ENCODE measurements at regions not wholly inside any gene's neighbourhood (a gene's known extent, or its start where the extent isn't known, plus 50 kb on each side); places are given as distances from the start of the nearest gene placed in this dataset.
"Not testable (repeated sequence)": the region's sequence is repeated elsewhere in the genome, so short reads cannot be mapped to it uniquely, and the experiment has no call there.

DNA sequence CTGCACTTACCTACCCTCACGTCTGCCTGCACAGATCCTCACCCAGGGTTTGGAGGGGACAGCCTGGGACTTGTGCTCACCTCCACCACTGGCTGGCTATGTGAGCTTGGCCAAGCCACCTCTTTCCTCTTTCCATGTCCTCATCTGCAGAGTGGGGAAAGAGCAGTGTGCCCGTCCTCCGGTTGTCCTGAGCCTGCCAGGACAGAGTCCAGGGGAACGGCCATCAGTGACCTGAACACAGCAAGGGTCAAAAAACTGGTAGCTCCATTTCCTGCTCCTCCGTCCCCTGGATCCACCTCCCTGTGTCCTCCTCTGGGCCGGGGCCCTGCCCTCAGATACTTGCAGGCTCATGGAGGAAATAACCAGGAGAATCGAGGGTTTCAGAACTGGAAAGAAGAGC is 187.7 kb downstream of the OLFM1 start:
- DNase-seq (ENCODE audit: low read depth) = no peak

DNA sequence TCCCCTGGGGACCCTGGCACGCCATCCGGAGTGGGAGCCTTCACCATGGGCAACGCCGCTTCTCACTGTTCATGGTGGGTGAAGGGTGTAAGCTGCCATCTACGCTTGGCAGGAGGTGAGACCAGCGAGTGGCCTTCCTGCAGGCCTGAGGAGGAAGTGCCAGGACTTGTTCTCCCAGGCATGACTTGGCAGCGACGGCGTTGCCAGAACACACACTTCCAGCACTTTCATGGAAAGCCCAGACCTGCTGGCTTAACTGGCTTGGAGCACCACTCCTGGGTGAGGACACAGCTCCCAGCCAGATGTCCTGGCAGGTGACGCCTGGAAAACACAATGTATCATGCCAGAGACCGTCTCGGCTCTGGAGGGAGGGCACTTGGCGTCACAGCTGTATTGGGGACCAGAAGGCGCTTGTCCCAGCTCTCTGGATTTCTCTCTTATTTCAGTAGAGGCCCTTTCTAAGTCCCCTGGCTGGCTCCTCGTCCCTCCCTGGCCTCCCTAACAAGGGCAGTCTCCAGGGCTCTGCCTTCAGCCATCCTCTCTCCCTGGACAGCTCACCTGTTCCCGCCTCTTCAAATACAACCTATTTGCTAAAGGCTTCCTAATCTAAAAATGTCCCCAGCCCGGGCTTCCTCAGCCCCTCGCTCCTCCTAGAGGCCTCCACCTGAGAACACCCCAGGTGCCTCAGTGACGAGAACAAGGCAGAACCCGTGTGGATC is 188.3 kb downstream of the OLFM1 start:
- no peak for DNase-seq (ENCODE audit: low read depth)

DNA sequence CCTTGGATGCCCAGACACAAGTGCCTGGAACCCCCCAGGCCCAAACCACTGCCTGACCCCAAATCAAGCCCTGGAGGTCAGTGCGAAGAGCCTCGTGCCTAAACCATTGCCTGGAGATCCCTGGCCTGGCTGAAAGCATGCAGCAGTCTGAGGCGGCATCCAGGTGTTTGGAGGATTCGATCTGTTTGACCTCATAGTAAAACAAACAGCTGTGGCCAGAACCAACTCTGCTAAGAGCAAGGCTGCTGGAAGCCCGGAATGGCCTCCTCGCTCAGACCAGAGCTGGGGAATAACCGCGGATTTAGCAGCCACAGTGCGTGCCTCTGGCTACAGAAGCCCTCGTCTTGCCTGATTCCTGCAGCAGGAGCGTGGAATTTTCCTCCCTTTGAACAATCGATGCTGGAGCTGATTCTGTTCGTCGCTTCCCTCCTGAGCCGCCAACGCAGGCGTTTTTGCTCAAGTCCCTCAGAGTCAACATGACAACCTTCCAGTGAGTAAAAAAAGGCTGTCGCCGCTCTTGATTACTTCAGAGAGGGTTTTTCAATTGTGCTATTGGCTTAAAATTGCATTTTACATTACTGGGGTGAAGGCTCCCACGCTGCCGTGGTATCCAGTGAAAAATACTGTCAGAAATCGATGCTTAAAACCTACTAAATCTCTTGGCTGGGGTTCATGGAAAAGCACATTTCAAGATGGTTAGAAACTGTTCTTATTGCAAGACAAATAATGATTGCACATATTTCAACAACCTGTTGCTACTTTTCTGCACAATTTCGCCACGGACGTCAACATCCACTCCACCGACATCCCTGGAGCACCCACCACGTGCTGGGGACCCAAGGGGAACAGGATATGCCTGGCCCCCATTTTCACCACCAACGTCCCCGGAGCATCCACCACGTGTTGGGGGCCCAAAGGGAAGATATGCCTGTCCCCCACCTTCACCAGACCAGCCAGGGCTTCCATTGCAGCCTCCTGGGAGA is 190.0 kb downstream of the OLFM1 start:
- DNase-seq (ENCODE audit: low read depth) = no peak

DNA sequence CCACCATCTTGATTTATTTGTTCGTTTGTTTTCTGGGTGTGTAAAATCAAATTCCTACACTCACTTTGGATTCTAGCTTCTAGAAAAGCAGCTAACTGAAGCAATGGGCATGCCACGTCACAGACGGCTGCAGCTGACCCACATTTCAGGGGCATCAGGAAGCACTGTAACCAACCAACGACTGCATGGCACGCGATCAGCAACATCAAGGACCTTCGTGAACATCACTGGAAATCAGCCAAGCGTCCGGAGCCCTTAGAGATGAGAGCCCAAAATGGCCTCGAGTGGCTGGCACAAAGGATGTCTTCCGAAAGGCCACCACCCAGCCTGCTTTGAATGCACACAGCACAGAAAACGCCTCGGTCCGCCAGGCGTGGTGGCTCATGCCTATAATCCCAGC is 191.1 kb downstream of the OLFM1 start:
- DNase-seq (ENCODE audit: low read depth) = no peak

DNA sequence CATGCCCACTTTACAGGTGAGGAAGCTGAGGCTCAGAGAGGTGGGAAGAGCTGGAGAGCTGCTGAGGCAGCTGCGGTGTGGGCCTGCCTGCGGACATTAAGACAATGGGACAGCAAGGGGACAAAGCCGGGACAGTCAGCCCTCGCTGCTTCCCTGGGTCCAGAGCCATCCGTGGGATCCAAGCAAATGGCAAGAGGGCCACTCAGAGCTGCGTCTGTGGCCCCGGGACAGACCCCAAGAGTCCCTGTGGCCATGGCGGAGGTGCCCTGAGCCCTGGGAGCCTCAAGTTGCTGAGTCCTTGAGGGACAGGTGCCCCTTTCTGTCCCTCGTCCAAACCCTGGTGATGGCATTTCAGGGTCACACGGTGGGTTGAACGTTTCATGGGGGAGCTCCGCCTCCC is 191.9 kb downstream of the OLFM1 start:
- DNase-seq (ENCODE audit: low read depth) = no peak

DNA sequence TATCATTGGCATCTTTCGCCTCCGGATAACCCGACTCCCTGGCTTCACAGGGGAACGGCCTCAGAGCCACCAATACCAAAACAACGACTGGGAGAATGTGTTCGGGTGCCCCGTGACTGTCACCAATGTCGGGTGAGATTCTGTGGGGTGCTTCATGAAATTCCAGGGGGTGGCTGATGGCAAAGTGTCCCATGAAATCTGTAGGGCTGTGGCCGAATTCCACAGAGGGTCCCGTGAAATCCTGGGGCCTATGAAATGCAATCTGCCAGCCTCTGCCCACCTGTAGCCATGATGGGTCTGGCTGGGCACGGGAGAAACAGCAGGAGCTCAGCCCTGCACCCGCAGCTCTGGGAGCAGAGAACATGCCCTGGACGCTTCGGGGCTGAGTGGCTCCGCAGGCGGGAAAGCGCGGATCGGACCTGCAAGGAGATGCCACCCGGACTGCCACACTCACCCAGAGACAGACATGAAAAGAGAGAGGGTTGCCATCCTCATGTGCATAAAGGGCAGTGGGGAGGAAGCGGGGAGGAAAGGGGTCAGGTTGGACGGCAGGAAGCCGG is 192.4 kb downstream of the OLFM1 start:
- no peak for DNase-seq (ENCODE audit: low read depth)

DNA sequence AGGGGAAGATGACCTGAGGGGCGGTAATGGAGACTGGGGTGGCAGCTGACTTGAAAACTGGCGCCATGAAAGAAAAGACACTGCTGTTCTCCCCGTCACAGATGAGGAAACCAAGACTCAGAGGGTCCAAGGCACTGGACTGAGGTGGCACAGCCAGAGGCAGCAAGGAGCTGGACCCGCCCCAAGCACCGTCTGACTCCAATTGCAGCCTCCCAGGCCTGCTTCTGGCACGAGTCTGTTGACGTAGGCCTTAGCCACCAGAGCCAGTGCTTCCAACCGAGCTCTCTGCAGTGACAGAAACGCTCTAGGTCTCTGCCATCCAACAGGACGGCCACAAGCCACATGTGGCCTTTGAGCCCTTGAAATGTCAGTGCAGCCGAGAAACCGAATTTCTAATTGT is 193.2 kb downstream of the OLFM1 start:
- no peak for DNase-seq (ENCODE audit: low read depth)

DNA sequence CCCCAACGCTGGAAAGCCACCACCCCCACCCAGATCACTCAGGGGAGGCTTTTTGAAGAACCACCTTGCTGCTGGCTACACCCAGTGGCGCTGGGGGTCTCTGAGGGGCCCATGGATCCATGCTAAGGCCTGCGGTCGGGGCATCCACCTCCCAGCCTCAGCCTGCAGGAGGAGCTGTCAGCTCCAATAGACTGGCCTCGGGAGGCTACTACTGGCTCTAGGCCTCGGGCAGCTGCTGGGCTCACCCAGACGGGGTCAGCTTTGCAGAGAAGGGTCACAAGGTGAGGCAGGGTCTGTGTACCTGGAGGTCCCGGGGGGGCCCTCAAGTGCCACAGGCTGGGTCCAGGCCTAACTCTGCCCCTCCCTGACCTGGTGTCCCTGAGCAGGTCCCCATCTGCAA is 193.7 kb downstream of the OLFM1 start:
- DNase-seq (ENCODE audit: low read depth) = no peak

DNA sequence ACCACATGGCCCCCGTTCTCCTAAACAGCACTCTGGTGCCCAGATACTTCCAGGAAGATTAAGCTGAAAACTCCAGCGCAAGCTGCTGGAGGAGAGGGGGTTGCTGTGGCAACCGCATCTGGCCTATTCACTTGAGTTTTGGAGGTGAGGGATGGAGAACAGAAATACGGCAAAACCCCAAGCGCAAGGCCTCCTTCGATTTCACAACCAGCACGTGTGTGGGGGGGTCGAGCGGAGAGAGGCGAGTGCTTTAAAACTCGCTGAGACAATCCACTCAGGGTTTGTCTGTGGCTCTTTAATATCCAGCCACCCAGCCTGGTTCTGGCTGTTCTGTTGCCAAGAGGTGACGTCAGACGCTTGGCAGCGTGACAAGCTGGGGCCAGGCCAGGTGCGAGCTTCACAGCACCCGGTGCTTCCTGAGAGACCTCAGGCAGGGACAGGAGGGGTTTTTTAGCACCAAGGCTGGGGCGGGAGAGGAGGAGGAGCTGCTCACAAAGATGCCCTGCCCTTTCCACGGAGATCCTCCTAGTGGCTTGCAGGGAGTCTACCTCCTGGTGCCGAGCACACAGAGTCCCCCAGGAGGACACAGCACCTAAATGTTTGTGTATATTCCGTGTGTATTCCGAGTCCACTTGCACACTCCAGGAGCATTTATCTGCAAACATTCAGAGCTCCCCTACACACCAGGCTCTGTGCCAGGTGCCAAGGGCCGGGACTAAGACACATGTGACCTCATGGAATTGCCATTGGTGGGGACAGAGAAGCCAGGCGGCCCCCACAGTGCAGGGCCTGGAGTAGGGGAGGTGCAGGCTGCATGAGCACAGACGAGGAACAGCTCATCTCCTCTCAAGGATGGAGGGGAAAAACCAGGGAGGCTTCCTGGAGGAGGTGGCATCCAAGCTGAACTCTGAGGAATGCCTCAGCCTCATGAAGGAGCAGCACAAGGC is 194.6 kb downstream of the OLFM1 start:
- no peak for DNase-seq (ENCODE audit: low read depth)

DNA sequence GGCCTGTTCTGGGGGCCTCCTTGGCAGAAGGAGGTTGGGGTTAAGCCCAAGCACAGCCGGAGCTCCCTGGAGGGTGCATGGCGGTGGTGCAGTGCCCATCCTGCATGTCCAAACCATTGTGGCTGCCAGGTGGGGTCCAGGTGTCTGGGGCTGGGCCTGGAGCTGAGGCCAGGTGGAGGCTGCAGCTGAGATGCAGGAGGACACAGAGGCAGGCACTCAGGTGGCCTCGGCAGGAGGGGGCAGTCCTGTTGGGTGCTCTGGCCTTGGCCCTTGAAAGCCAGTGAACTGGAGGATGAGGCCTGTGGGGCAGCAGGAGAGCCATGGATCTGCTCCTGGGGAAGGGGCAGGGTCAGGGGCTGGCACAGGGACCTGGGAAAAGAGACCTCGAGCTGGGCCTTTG is 195.3 kb downstream of the OLFM1 start:
- no peak for DNase-seq (ENCODE audit: low read depth)

DNA sequence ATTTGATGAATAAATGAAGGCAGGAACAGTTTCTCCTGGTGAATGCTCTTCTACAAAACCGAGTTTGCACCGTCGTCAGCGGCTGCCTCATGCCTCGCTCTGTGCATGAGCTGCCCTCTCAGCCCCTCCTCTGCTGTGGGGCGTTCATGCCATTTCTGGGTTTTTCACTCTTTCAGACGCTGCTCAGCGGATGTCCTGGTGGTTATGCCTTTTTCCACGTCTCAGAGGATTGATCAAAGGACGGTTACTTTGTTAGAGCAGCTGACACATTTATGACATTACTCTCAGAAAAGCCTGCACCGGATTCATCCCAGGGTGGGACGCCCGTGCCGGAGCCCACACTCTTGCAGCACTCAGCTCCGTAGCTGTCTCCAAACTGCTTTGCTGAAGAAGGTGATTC is 195.9 kb upstream of the PPP1R26 start:
- no peak for DNase-seq (ENCODE audit: low read depth)

DNA sequence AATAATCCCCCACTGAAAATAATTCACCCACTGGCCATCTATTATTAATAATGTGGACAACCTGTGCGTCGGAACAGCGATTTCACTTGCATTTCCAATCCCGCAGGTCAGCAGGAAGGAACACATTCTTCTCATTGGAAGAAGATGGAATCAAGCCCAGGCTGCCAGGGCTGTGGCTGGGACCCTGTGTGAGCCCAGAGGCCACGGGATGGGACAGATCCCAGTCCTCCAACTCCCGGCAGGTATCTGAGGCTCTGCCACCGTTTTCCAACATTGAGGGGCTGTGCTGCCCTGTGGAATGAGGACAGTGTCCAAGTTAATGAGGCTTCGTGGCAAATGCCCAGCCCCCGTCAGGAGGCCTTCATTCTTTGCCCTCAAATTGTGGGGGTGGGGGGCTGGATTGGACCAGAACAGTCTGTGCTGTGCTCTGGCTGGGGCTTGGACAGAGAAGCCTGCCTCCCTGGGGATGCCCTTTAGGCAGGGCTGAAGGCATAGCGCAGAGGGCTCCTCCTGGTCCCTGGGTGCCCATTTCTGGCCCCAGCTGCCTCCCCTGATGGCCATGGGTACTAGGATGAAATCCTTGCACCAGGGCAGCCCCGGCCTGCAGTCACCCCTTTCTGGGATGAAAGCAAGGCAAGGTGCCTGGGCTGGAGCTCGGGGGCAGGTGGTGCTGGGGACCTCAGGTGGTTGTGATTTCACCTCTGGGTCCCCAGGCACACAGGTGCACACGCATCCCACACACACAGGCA is 195.0 kb upstream of the PPP1R26 start:
- no peak for DNase-seq (ENCODE audit: low read depth)

DNA sequence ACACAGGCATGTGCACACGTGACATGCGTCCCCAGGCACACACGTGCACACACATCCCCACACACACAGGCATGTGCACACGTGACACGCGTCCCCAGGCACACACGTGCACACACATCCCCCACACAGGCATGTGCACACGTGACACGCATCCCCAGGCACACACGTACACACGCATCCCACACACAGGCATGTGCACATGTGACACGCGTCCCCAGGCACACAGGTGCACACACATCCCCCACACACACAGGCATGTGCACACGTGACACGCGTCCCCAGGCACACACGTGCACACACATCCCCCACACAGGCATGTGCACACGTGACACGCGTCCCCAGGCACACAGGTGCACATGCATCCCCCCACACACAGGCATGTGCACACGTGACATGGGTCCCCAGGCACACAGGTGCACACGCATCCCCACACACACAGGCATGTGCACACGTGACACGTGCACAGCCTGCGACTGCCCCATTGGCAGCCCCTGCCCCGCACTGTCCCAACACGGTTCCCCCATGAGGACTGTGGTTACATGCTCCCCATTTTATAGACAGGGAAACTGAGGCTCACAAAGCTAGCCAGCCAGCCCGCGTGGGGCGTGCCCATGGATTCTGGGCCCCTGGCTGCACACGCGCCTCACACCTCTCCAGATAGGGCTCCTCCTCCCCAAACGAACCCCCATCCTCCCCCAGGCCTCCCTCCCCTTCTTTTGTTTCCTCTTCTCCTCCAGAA is 193.2 kb upstream of the PPP1R26 start:
- not testable (repeated sequence) for DNase-seq (ENCODE audit: low read depth)

DNA sequence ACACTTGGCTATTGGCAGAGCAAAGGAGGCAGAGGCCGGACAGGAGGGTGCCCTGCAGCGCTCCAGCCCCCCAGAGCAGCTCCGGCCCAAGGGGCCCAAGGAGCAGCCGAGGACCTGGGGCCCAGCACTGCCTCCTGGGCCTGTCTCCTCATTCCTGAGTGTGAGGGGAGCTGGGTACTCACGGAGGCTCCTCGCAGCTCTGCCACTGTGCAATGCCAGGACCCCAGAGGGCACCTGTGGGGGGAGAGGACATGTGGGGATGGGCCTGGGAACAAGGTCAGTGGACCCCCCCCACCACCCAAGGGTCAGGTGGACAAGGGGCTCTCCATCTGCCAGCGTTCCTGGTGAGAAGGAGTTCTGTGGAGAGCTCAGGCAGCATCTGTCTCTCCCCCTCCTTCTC is 192.6 kb upstream of the PPP1R26 start:
- no peak for DNase-seq (ENCODE audit: low read depth)

DNA sequence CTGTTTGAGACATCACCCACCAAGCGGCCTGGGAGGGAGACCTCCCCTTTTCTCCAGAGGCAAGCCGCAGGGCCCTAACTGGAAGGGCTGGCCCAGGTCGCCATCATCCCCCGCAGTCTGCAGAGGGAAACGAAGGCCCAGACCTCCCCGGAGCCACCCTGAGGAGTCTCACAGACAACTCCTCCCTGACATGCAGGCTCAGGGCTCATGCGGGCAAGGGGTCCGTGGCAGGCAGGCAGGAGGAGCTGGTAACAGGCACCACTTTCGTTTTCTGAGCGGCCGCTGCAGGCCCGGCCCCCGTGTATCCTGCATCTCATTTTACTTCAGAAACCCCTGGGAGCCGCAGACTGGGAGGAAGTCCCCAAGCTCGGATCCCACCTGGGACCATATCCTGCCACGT is 192.0 kb upstream of the PPP1R26 start:
- DNase-seq (ENCODE audit: low read depth) = no peak

DNA sequence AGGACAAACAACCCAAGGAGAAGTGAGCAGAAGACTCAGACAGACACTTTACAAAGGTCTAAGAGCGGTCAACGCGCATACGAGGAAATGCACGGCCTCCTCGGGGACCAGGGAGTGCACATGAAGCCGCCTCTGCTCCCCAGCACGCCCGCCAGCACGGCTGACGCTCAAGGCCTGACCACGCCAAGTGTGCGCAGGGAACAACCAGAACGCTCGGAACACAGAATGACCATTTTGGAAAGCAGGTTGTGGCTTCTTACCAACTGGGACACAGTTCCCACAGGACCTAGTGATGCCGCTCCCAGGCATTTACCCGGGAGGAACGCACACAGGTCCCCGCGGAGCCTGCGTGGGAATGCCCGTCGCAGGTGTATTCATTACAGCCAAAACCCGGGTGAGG is 191.5 kb upstream of the PPP1R26 start:
- DNase-seq (ENCODE audit: low read depth) = no peak

DNA sequence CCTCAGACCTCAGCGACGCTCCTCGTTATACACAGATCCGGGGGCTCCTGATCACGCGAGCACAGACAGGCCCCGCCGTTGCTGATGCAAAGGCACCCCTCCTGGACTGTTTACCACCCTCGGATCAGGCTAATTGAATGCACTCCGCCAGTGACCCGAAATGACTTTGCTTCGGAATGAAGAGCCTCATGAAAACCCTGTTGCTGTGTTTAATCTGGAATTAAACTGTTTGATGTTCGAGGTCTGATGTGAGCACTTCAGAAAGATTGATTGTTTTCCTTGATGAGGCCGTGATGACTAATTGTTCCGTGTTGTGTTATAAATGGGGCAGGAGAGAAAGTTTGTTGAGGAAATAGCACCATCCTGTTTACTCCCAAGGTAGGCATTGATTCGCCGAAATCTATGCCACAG is 190.5 kb upstream of the PPP1R26 start:
- DNase-seq (ENCODE audit: low read depth) = no peak

DNA sequence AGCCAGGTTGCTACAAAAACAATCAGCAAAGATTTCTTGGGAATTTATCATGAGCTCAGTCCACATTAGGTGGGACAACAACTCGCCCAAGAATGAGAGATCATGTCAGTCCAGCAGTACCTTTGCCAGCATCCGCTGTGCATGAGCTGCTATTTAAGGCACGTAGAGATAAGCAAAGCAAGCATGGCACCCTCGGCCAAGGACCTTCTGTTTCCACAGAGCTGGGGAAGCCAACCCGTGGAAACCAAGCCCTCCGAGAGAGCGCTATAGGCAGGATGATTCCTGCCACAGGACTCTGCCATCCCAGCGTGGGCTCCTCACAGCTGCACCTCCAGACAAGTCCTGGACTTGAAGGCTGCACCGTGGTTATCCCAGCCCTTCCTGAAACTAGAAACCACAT is 189.5 kb upstream of the PPP1R26 start:
- DNase-seq (ENCODE audit: low read depth) = no peak

DNA sequence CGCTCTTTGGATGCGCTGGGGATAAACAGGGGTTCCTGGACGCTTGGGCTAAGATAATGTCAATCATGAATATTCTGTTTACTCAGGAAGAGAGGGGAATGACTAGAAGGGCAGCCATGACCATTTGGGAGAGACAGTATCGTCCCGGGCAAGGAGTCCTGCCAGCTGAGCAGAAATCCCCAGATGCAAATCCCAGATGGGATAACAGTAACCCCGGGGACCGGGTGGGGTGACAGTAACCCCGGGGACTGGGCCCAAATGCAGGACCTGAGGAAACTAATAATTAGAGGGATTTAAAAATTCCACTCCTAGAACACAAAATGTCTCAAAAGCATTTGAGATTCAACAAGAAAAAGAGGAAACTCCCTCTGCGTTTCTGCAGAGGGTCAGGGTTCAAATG is 189.0 kb upstream of the PPP1R26 start:
- no peak for DNase-seq (ENCODE audit: low read depth)

DNA sequence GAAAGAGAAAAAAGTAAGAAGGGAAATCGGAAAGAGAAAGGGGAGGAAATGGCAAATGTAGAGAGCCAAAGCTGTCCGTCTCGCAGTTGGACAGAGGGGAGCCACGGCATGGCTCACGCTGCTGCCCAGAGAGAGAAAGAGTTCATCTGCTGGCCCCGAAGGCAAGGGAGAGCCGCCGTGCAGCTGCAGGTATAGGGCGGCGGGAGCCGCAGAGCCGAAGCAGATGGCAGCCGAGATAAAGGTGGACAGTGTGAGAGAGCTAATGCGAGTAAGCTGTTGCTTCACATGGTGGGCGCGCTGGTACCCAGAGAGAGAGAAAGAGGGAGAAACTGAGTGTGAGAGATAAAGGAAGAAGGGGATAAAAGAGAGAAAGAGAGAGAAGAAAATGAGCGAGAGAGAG is 188.4 kb upstream of the PPP1R26 start:
- no peak for DNase-seq (ENCODE audit: low read depth)

DNA sequence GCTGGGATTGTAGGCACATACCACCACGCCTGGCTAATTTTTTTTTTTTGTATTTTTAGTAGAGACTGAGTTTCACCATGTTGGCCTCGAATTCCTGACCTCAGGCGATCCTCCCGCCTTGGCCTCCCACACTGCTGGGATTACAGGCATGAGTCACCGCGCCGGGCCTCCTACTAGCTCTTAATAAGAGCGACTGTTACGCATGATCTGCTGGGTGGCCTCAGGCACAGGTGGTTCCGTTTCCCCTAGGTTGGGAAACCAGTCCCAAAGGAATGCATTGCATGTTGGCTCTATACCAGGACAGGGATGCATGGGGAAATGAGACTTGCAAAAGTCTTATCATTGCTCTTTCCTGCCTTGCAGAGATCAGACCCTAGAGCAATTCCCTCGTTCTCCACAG is 184.7 kb upstream of the PPP1R26 start:
- DNase-seq (ENCODE audit: low read depth) = no peak

Data from activated T-cell treated with anti-CD3 and anti-CD28 coated beads for 48 hours (primary cell).